HepG2 (cell line): ENCODE measurements at regions not wholly inside any gene's neighbourhood (a gene's known extent, or its start where the extent isn't known, plus 50 kb on each side); places are given as distances from the start of the nearest gene placed in this dataset.

Experiments used
- ATAC-seq: fragments of 200-7000 bp; cut with Tn5 transposase; 3 replicates; pipeline ENCODE4 v1.9.1; 2020; ENCODE audit warnings: mild to moderate bottlenecking, moderate library complexity
- BruUV-seq: library from RNA; stranded (reverse); fragments of 400-500 nt; replicated peaks from 2 replicates; lab custom pipeline; 2021; lab: Mats Ljungman, UMichigan
- CTCF ChIA-PET: fragments of 300-600 bp; formaldehyde crosslinking; extraction: SDS; loops from one replicate; lab custom pipeline; 2021; ENCODE audit warnings: low total read pairs, inconsistent platforms, low intra/inter-chr PET ratio; lab: Yijun Ruan, JAX
- POLR2A ChIA-PET: fragments of 350-600 bp; sonication (Branson Sonifier 250); formaldehyde crosslinking; loops from one replicate; lab custom pipeline; 2020; ENCODE audit warnings: antibody characterized with exemption, inconsistent platforms; lab: Yijun Ruan, JAX
- DNase-seq: peaks from one replicate; pipeline ENCODE4 v3.0.0-alpha.2; 2015; ENCODE audit warnings: low spot score
- FAIRE-seq: peaks from 3 replicates; lab custom pipeline; 2011; peaks lifted over from hg19 to GRCh38; lab: Jason Lieb, UNC
- H2AFZ ChIP-seq: one replicate; pipeline ENCODE4 v1.6.1; 2011; ENCODE audit warnings: low read length, inconsistent platforms
- H3K27ac ChIP-seq: fragments of 300-600 bp; 3 replicates; pipeline ENCODE4 v1.8.0; 2011; ENCODE audit warnings: mixed run types, mild to moderate bottlenecking, mixed read lengths, low read length, inconsistent platforms; ENCODE audit not compliant: insufficient read depth; ENCODE audit errors: extremely low read length
- H3K27me3 ChIP-seq, 2 experiments: fragments of 200-600 bp in 1 of 2; 2 replicates in 1 of 2; 3 replicates in 1 of 2; pipeline versions ENCODE4 v1.6.0 to v1.8.0; 2011; ENCODE audit warnings: low read length in 2 of 2, mild to moderate bottlenecking in 2 of 2, moderate library complexity in 2 of 2, inconsistent platforms in 1 of 2; ENCODE audit not compliant: insufficient read depth in 2 of 2, control insufficient read depth in 1 of 2
- H3K36me3 ChIP-seq, 2 experiments: fragments of 200-600 bp in 1 of 2; replicated peaks in 1 of 2; 2 replicates in 1 of 2; 3 replicates in 1 of 2; pipeline versions ENCODE4 v1.5.1 to v1.8.0; 2011; ENCODE audit warnings: low read length in 2 of 2, inconsistent platforms in 1 of 2; ENCODE audit not compliant: insufficient read depth in 2 of 2, control insufficient read depth in 1 of 2
- H3K4me1 ChIP-seq: 2 replicates; pipeline ENCODE4 v1.5.1; 2012; ENCODE audit warnings: low read length, inconsistent platforms; ENCODE audit not compliant: insufficient read depth
- H3K4me2 ChIP-seq: 2 replicates; pipeline ENCODE4 v1.6.0; 2011; ENCODE audit warnings: low read depth, low read length, inconsistent platforms
- H3K4me3 ChIP-seq, 3 experiments: fragments of 200-600 bp in 1 of 3; sonication (generic), shearing (Covaris generic) in 1 of 3; replicated peaks in 1 of 3; 2 replicates each; pipeline ENCODE4 v1.5.1; 2011 to 2016; ENCODE audit warnings: low read length in 3 of 3, inconsistent platforms in 2 of 3, low read depth in 2 of 3, mild to moderate bottlenecking in 2 of 3, control low read depth in 1 of 3, mixed read lengths in 1 of 3; ENCODE audit not compliant: insufficient read depth in 1 of 3
- H3K79me2 ChIP-seq: one replicate; pipeline ENCODE4 v1.6.1; 2011; ENCODE audit warnings: low read length, inconsistent platforms; ENCODE audit not compliant: insufficient read depth
- H3K9ac ChIP-seq: 2 replicates; pipeline ENCODE4 v1.6.0; 2011; ENCODE audit warnings: mild to moderate bottlenecking, low read depth, low read length, inconsistent platforms; ENCODE audit not compliant: insufficient read depth
- H3K9me3 ChIP-seq: 2 replicates; pipeline ENCODE4 v1.5.1; 2012; ENCODE audit warnings: mild to moderate bottlenecking, low read length
- H4K20me1 ChIP-seq: 2 replicates; pipeline ENCODE4 v1.6.0; 2011; ENCODE audit warnings: inconsistent platforms, mild to moderate bottlenecking, low read length, moderate library complexity; ENCODE audit not compliant: insufficient read depth
- CREM ChIP-seq, 2 experiments: sonication (generic) in 1 of 2; formaldehyde crosslinking in 1 of 2; IDR thresholded peaks; 2 replicates each; pipeline versions ENCODE4 v1.4.0 to v1.6.1; 2016 to 2020; ENCODE audit warnings: antibody characterized with exemption in 1 of 2, mild to moderate bottlenecking in 1 of 2, missing genetic modification reagents in 1 of 2
- DPF2 ChIP-seq: sonication (generic); formaldehyde crosslinking; IDR thresholded peaks from 2 replicates; pipeline ENCODE4 v1.4.0; 2020; ENCODE audit warnings: mild to moderate bottlenecking, low read depth, missing genetic modification reagents, borderline replicate concordance
- HNRNPK ChIP-seq: fragments of 200-400 bp; formaldehyde crosslinking; IDR thresholded peaks from 2 replicates; pipeline ENCODE4 v1.6.1; 2018; ENCODE audit warnings: low read length, low read depth, moderate library complexity, mild to moderate bottlenecking; ENCODE audit not compliant: poor library complexity, severe bottlenecking
- KMT2A ChIP-seq: sonication (generic); formaldehyde crosslinking; IDR thresholded peaks from 2 replicates; pipeline ENCODE4 v1.4.0; 2020; ENCODE audit warnings: missing genetic modification reagents
- MXD3 ChIP-seq: IDR thresholded peaks from 2 replicates; pipeline ENCODE4 v1.6.1; 2016; ENCODE audit warnings: mild to moderate bottlenecking, missing biosample characterization, missing genetic modification reagents
- PHF20 ChIP-seq: sonication (generic); formaldehyde crosslinking; IDR thresholded peaks from 2 replicates; pipeline ENCODE4 v1.5.0; 2020; ENCODE audit warnings: mild to moderate bottlenecking, missing genetic modification reagents
- SP1 ChIP-seq, 2 experiments: fragments of 450-650 bp in 1 of 2; sonication (generic) in 1 of 2; formaldehyde crosslinking in 1 of 2; IDR thresholded peaks; 2 replicates each; pipeline versions ENCODE4 v1.4.0 to v1.6.1; 2016 to 2020; ENCODE audit warnings: missing genetic modification reagents in 1 of 2
- TP53 ChIP-seq: sonication (generic); formaldehyde crosslinking; conservative IDR thresholded peaks from 2 replicates; pipeline ENCODE4 v1.4.0; 2020; ENCODE audit warnings: missing genetic modification reagents
- ZC3H4 ChIP-seq: sonication (generic); formaldehyde crosslinking; IDR thresholded peaks from 2 replicates; pipeline ENCODE4 v1.4.0; 2020; ENCODE audit warnings: missing genetic modification reagents, borderline replicate concordance
- ZNF17 ChIP-seq: sonication (generic); formaldehyde crosslinking; IDR thresholded peaks from 2 replicates; pipeline ENCODE4 v1.5.0; 2020; ENCODE audit warnings: mild to moderate bottlenecking, missing genetic modification reagents
- ZNF530 ChIP-seq: sonication (generic); formaldehyde crosslinking; IDR thresholded peaks from 2 replicates; pipeline ENCODE4 v1.5.0; 2020; ENCODE audit warnings: low read depth, mild to moderate bottlenecking, missing genetic modification reagents
- ZZZ3 ChIP-seq: sonication (generic); formaldehyde crosslinking; IDR thresholded peaks from 2 replicates; pipeline ENCODE4 v1.4.0; 2020; ENCODE audit warnings: missing genetic modification reagents, mild to moderate bottlenecking, borderline replicate concordance
- in situ Hi-C: cut with HindIII; loops from 2 replicates; pipeline ENCODE4 v1.10.0; 2017; ENCODE audit warnings: low pct_unique_long_range_greater_than_20kb; ENCODE audit not compliant: extremely low pct_ligation_motif_present
- intact Hi-C: fragments of 100-400 bp; cut with micrococcal nuclease; formaldehyde crosslinking; loops from one replicate; pipeline ENCODE4 v1.10.0; 2022; ENCODE audit not compliant: unreplicated experiment
- TF ChIP-seq, protein P1 (sequence below): fragments of 450-650 bp; IDR thresholded peaks from 2 replicates; pipeline ENCODE4 v1.6.1; 2017
- TF ChIP-seq, protein P2 (sequence below): sonication (generic); formaldehyde crosslinking; IDR thresholded peaks from 2 replicates; pipeline ENCODE4 v1.8.1; 2023; ENCODE audit warnings: mild to moderate bottlenecking, missing genetic modification reagents, borderline replicate concordance
- TF ChIP-seq, protein P3 (sequence below): sonication (generic); formaldehyde crosslinking; IDR thresholded peaks from 2 replicates; pipeline ENCODE4 v1.9.0; 2022; ENCODE audit warnings: missing genetic modification reagents, mild to moderate bottlenecking, borderline replicate concordance
- TF ChIP-seq, protein P4 (sequence below): sonication (generic); formaldehyde crosslinking; IDR thresholded peaks from 2 replicates; pipeline ENCODE4 v1.9.0; 2021; ENCODE audit warnings: mild to moderate bottlenecking, missing genetic modification reagents

GRCh38 chr10:28157379-28157778 lies 145.5 kb downstream of the MPP7 start:
- in situ Hi-C loops (no loop called here), intact Hi-C loops (no loop called here)
- CTCF ChIA-PET: no interaction called here
- Histone ChIP-seq H2AFZ (no peak overlapping the region), H3K36me3 (no peaks in the 10 kb centered on the region), H3K27ac (no peak overlapping the region), H3K9ac (no peak overlapping the region), H4K20me1 (no peaks in the 10 kb centered on the region), H3K27me3 (no peaks in the 10 kb centered on the region), H3K9me3 (no peaks in the 10 kb centered on the region), H3K4me1 (no peaks in the 10 kb centered on the region), H3K79me2 (no peaks in the 10 kb centered on the region), H3K4me3 (no peak overlapping the region), H3K4me2 (no peak overlapping the region)
- no peak for DNase-seq
- BruUV-seq: no TSS peak
- POLR2A ChIA-PET: no interaction called here
- no peak for ATAC-seq
- no peak for FAIRE-seq
- TF ChIP-seq, protein P1, sequence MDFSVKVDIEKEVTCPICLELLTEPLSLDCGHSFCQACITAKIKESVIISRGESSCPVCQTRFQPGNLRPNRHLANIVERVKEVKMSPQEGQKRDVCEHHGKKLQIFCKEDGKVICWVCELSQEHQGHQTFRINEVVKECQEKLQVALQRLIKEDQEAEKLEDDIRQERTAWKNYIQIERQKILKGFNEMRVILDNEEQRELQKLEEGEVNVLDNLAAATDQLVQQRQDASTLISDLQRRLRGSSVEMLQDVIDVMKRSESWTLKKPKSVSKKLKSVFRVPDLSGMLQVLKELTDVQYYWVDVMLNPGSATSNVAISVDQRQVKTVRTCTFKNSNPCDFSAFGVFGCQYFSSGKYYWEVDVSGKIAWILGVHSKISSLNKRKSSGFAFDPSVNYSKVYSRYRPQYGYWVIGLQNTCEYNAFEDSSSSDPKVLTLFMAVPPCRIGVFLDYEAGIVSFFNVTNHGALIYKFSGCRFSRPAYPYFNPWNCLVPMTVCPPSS: no peak
- TF ChIP-seq MXD3 (CRISPR knock-in tag) (no peak), KMT2A (CRISPR knock-in tag) (no peak), HNRNPK (no peak), ZZZ3 (CRISPR knock-in tag) (no peak), ZC3H4 (no peak), DPF2 (CRISPR knock-in tag) (no peak), ZNF17 (CRISPR knock-in tag) (no peak), CREM (IDR thresholded peaks at IDR 0.05) (no peak), CREM (CRISPR knock-in tag; IDR thresholded peaks at IDR 0.05) (no peak), SP1 (IDR thresholded peaks at IDR 0.05) (no peak), SP1 (CRISPR knock-in tag; IDR thresholded peaks at IDR 0.05) (no peak), PHF20 (CRISPR knock-in tag) (no peak), TP53 (CRISPR knock-in tag) (no peak), ZNF530 (CRISPR knock-in tag) (no peak)
- TF ChIP-seq, protein P2, sequence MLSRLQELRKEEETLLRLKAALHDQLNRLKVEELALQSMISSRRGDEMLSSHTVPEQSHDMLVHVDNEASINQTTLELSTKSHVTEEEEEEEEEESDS: no peak
- TF ChIP-seq, protein P3, sequence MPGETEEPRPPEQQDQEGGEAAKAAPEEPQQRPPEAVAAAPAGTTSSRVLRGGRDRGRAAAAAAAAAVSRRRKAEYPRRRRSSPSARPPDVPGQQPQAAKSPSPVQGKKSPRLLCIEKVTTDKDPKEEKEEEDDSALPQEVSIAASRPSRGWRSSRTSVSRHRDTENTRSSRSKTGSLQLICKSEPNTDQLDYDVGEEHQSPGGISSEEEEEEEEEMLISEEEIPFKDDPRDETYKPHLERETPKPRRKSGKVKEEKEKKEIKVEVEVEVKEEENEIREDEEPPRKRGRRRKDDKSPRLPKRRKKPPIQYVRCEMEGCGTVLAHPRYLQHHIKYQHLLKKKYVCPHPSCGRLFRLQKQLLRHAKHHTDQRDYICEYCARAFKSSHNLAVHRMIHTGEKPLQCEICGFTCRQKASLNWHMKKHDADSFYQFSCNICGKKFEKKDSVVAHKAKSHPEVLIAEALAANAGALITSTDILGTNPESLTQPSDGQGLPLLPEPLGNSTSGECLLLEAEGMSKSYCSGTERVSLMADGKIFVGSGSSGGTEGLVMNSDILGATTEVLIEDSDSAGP (CRISPR knock-in tag): no peak
- TF ChIP-seq, protein P4, sequence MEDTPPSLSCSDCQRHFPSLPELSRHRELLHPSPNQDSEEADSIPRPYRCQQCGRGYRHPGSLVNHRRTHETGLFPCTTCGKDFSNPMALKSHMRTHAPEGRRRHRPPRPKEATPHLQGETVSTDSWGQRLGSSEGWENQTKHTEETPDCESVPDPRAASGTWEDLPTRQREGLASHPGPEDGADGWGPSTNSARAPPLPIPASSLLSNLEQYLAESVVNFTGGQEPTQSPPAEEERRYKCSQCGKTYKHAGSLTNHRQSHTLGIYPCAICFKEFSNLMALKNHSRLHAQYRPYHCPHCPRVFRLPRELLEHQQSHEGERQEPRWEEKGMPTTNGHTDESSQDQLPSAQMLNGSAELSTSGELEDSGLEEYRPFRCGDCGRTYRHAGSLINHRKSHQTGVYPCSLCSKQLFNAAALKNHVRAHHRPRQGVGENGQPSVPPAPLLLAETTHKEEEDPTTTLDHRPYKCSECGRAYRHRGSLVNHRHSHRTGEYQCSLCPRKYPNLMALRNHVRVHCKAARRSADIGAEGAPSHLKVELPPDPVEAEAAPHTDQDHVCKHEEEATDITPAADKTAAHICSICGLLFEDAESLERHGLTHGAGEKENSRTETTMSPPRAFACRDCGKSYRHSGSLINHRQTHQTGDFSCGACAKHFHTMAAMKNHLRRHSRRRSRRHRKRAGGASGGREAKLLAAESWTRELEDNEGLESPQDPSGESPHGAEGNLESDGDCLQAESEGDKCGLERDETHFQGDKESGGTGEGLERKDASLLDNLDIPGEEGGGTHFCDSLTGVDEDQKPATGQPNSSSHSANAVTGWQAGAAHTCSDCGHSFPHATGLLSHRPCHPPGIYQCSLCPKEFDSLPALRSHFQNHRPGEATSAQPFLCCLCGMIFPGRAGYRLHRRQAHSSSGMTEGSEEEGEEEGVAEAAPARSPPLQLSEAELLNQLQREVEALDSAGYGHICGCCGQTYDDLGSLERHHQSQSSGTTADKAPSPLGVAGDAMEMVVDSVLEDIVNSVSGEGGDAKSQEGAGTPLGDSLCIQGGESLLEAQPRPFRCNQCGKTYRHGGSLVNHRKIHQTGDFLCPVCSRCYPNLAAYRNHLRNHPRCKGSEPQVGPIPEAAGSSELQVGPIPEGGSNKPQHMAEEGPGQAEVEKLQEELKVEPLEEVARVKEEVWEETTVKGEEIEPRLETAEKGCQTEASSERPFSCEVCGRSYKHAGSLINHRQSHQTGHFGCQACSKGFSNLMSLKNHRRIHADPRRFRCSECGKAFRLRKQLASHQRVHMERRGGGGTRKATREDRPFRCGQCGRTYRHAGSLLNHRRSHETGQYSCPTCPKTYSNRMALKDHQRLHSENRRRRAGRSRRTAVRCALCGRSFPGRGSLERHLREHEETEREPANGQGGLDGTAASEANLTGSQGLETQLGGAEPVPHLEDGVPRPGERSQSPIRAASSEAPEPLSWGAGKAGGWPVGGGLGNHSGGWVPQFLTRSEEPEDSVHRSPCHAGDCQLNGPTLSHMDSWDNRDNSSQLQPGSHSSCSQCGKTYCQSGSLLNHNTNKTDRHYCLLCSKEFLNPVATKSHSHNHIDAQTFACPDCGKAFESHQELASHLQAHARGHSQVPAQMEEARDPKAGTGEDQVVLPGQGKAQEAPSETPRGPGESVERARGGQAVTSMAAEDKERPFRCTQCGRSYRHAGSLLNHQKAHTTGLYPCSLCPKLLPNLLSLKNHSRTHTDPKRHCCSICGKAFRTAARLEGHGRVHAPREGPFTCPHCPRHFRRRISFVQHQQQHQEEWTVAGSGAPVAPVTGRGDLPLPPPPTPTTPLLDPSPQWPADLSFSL: no peak
